Activated T-helper 1 cell treated with anti-CD3 and anti-CD28 coated beads, Interleukin-12 subunit alpha, Interleukin-12 subunit beta, Interleukin-2, Interleukin-4 antibody, amounts not matched to agents 30 ng/mL and 10 ng/mL and 1 ng/mL, durations not matched to agents 14 hours and 24 hours and 36 hours (primary cell): ENCODE measurements at regions not wholly inside any gene's neighbourhood (a gene's known extent, or its start where the extent isn't known, plus 50 kb on each side); places are given as distances from the start of the nearest gene placed in this dataset.

Experiments
- DNase-seq: peaks from one replicate; pipeline ENCODE4 v3.0.0; 2021; ENCODE audit warnings: low spot score
- H3K27ac Mint-ChIP-seq: one replicate; pipeline ENCODE4 v1.8.0; 2021; ENCODE audit warnings: mild to moderate bottlenecking, mixed read lengths
- H3K27me3 Mint-ChIP-seq: one replicate; pipeline ENCODE4 v1.8.0; 2022; ENCODE audit warnings: mild to moderate bottlenecking, moderate library complexity, mixed read lengths; ENCODE audit not compliant: insufficient read depth
- H3K36me3 Mint-ChIP-seq: one replicate; pipeline ENCODE4 v1.8.0; 2021; ENCODE audit warnings: low read depth, mixed read lengths
- H3K4me1 Mint-ChIP-seq: one replicate; pipeline ENCODE4 v1.8.0; 2021; ENCODE audit warnings: low read depth, mixed read lengths
- H3K4me3 Mint-ChIP-seq: one replicate; pipeline ENCODE4 v1.8.0; 2021; ENCODE audit warnings: mild to moderate bottlenecking, moderate library complexity, mixed read lengths
- H3K9me3 Mint-ChIP-seq: one replicate; pipeline ENCODE4 v1.8.0; 2021; ENCODE audit warnings: mixed read lengths
- intact Hi-C: fragments of 100-400 bp; cut with micrococcal nuclease; formaldehyde crosslinking; loops from one replicate; pipeline ENCODE4 v1.15.1; 2024

- no peaks in the 10 kb centered on the region for H3K36me3 Mint-ChIP-seq
- H3K27ac Mint-ChIP-seq, result no peak overlapping the region
- intact Hi-C loops, result no loop called here
- H3K4me1 Mint-ChIP-seq, result peaks cover 4% of the 10 kb centered on the region
- no peak overlapping the region for H3K4me3 Mint-ChIP-seq
- no peak for DNase-seq
- no peaks in the 10 kb centered on the region for H3K27me3 Mint-ChIP-seq
- H3K9me3 Mint-ChIP-seq, result no peaks in the 10 kb centered on the region
These were observed 172.3 kb upstream of the CDYL start for GRCh38 chr6:4603856-4604369.

- H3K4me1 Mint-ChIP-seq, result peaks cover 4% of the 10 kb centered on the region
- no peaks in the 10 kb centered on the region for H3K27me3 Mint-ChIP-seq
- intact Hi-C loops, result no loop called here
- H3K27ac Mint-ChIP-seq, result no peak overlapping the region
- DNase-seq, result no peak
- H3K4me3 Mint-ChIP-seq, result no peak overlapping the region
- H3K36me3 Mint-ChIP-seq, result no peaks in the 10 kb centered on the region
- H3K9me3 Mint-ChIP-seq, result no peaks in the 10 kb centered on the region
These were observed 172.9 kb upstream of the CDYL start for GRCh38 chr6:4603291-4603690.

- intact Hi-C loops, result no loop called here
- Mint-ChIP-seq H3K4me3 (no peak overlapping the region), H3K4me1 (no peaks in the 10 kb centered on the region), H3K36me3 (no peaks in the 10 kb centered on the region), H3K27ac (no peak overlapping the region), H3K9me3 (no peaks in the 10 kb centered on the region), H3K27me3 (no peaks in the 10 kb centered on the region)
- DNase-seq, result no peak
These were observed 176.3 kb upstream of the CDYL start for GRCh38 chr6:4599924-4600323.

- intact Hi-C loops, result no loop called here
- DNase-seq, result no peak
- no peaks in the 10 kb centered on the region for H3K36me3 Mint-ChIP-seq
- H3K27me3 Mint-ChIP-seq, result peaks cover 2% of the 10 kb centered on the region
- H3K4me3 Mint-ChIP-seq, result no peak overlapping the region
- no peaks in the 10 kb centered on the region for H3K4me1 Mint-ChIP-seq
- H3K27ac Mint-ChIP-seq, result no peak overlapping the region
- no peaks in the 10 kb centered on the region for H3K9me3 Mint-ChIP-seq
These were observed 177.7 kb upstream of the CDYL start for GRCh38 chr6:4598384-4598995.

- Mint-ChIP-seq H3K27me3 (peaks cover 2% of the 10 kb centered on the region), H3K4me1 (no peaks in the 10 kb centered on the region), H3K36me3 (no peaks in the 10 kb centered on the region), H3K4me3 (no peak overlapping the region), H3K9me3 (no peaks in the 10 kb centered on the region), H3K27ac (no peak overlapping the region)
- DNase-seq, result no peak
- intact Hi-C loops, result no loop called here
These were observed 182.3 kb upstream of the CDYL start for GRCh38 chr6:4593951-4594350.

GRCh38 chr6:4592026-4592425 lies 184.2 kb upstream of the CDYL start:
- no peaks in the 10 kb centered on the region for H3K36me3 Mint-ChIP-seq
- H3K27ac Mint-ChIP-seq, result no peak overlapping the region
- DNase-seq, result no peak
- intact Hi-C loops, result no loop called here
- no peak overlapping the region for H3K4me3 Mint-ChIP-seq
- no peaks in the 10 kb centered on the region for H3K4me1 Mint-ChIP-seq
- peaks cover 2% of the 10 kb centered on the region for H3K27me3 Mint-ChIP-seq
- no peaks in the 10 kb centered on the region for H3K9me3 Mint-ChIP-seq

GRCh38 chr6:4591218-4591617 lies 185.0 kb upstream of the CDYL start:
- no peaks in the 10 kb centered on the region for H3K4me1 Mint-ChIP-seq
- no peaks in the 10 kb centered on the region for H3K9me3 Mint-ChIP-seq
- peaks cover 2% of the 10 kb centered on the region for H3K27me3 Mint-ChIP-seq
- H3K4me3 Mint-ChIP-seq, result no peak overlapping the region
- intact Hi-C loops, result no loop called here
- DNase-seq, result no peak
- no peak overlapping the region for H3K27ac Mint-ChIP-seq
- no peaks in the 10 kb centered on the region for H3K36me3 Mint-ChIP-seq

GRCh38 chr6:4589295-4589694 lies 186.9 kb upstream of the CDYL start:
- Mint-ChIP-seq H3K27ac (no peak overlapping the region), H3K36me3 (no peaks in the 10 kb centered on the region), H3K4me3 (no peak overlapping the region), H3K9me3 (no peaks in the 10 kb centered on the region), H3K27me3 (peaks cover 2% of the 10 kb centered on the region), H3K4me1 (no peaks in the 10 kb centered on the region)
- intact Hi-C loops, result no loop called here
- DNase-seq, result no peak

- H3K27ac Mint-ChIP-seq, result no peak overlapping the region
- intact Hi-C loops, result no loop called here
- H3K27me3 Mint-ChIP-seq, result no peaks in the 10 kb centered on the region
- no peak for DNase-seq
- no peaks in the 10 kb centered on the region for H3K36me3 Mint-ChIP-seq
- H3K4me3 Mint-ChIP-seq, result no peak overlapping the region
- H3K9me3 Mint-ChIP-seq, result no peaks in the 10 kb centered on the region
- no peaks in the 10 kb centered on the region for H3K4me1 Mint-ChIP-seq
These were observed 187.6 kb upstream of the CDYL start for GRCh38 chr6:4588581-4588980.

GRCh38 chr6:4588163-4588562 lies 188.0 kb upstream of the CDYL start:
- Mint-ChIP-seq H3K4me1 (no peaks in the 10 kb centered on the region), H3K27me3 (no peaks in the 10 kb centered on the region), H3K4me3 (no peak overlapping the region), H3K27ac (no peak overlapping the region), H3K36me3 (no peaks in the 10 kb centered on the region), H3K9me3 (no peaks in the 10 kb centered on the region)
- DNase-seq, result no peak
- intact Hi-C loops, result no loop called here

GRCh38 chr6:4587171-4587570 lies 189.0 kb upstream of the CDYL start:
- Mint-ChIP-seq H3K27me3 (no peaks in the 10 kb centered on the region), H3K4me3 (no peak overlapping the region), H3K27ac (no peak overlapping the region), H3K9me3 (no peaks in the 10 kb centered on the region), H3K36me3 (no peaks in the 10 kb centered on the region), H3K4me1 (no peaks in the 10 kb centered on the region)
- intact Hi-C loops, result no loop called here
- no peak for DNase-seq

- no peak overlapping the region for H3K4me3 Mint-ChIP-seq
- intact Hi-C loops, result no loop called here
- H3K36me3 Mint-ChIP-seq, result no peaks in the 10 kb centered on the region
- H3K9me3 Mint-ChIP-seq, result no peaks in the 10 kb centered on the region
- H3K27me3 Mint-ChIP-seq, result no peaks in the 10 kb centered on the region
- no peaks in the 10 kb centered on the region for H3K4me1 Mint-ChIP-seq
- DNase-seq, result no peak
- no peak overlapping the region for H3K27ac Mint-ChIP-seq
These were observed 189.7 kb upstream of the CDYL start for GRCh38 chr6:4586469-4586859.

- Mint-ChIP-seq H3K4me1 (no peaks in the 10 kb centered on the region), H3K9me3 (no peaks in the 10 kb centered on the region), H3K4me3 (no peak overlapping the region), H3K27ac (no peak overlapping the region), H3K27me3 (no peaks in the 10 kb centered on the region), H3K36me3 (no peaks in the 10 kb centered on the region)
- DNase-seq, result no peak
- intact Hi-C loops, result no loop called here
These were observed 190.3 kb upstream of the CDYL start for GRCh38 chr6:4585682-4586468.
